ENCODE measurements at regions not wholly inside any gene's neighbourhood (a gene's known extent, or its start where the extent isn't known, plus 50 kb on each side); places are given as distances from the start of the nearest gene placed in this dataset.

DNA sequence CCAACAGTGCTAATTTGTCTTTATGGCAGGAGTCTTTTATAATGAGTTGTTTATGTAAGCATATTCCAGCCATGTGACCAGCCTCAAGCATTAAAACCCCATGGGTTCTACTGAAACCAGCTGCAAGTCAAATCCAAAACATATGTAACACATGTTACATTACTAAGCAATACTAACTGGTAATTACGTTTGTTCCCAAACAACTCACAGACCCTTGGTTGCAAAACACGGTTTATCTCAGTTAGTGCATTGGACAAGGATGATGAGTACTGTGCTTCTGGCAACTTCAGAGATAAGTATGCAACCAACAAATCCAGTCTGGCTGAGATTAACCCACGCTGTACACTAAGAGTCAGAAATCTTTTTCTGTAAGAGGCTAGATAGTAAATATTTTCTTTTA is 110.1 kb upstream of the FAR2 start:
- no peak overlapping the region for H3K4me3 Mint-ChIP-seq
- peaks cover 4% of the 10 kb centered on the region for H3K27me3 Mint-ChIP-seq
- H3K4me1 Mint-ChIP-seq, result no peaks in the 10 kb centered on the region
- no peak for ATAC-seq (ENCODE audit: low read depth)
- DNase-seq, result no peak
- H3K36me3 Mint-ChIP-seq, result no peaks in the 10 kb centered on the region
- POLR2A ChIA-PET, result no interaction called here
- no peak overlapping the region for H3K27ac Mint-ChIP-seq
- no peaks in the 10 kb centered on the region for H3K9me3 Mint-ChIP-seq

DNA sequence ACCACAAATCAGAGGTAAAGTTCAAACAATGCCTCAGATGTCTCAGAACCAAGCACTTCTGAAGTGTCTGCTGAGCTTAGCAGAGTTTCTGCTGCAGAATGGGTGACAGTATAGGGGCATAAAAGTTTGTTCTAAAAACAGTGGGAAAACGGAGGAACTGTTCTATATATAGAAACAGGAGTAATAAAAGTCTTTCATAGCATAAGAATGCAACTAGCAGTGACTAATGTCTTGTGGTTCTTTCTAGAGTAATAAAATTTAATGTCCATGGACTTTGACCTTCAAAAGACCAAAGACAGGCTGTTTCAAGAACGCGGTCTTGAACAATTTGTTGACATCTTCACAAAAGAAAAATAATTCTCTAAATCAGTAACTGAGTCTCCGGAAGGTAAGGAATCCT is 107.5 kb upstream of the FAR2 start:
- peaks cover 6% of the 10 kb centered on the region for H3K27me3 Mint-ChIP-seq
- H3K36me3 Mint-ChIP-seq, result no peaks in the 10 kb centered on the region
- no peak for ATAC-seq (ENCODE audit: low read depth)
- no peaks in the 10 kb centered on the region for H3K9me3 Mint-ChIP-seq
- no peak overlapping the region for H3K27ac Mint-ChIP-seq
- no peaks in the 10 kb centered on the region for H3K4me1 Mint-ChIP-seq
- H3K4me3 Mint-ChIP-seq, result no peak overlapping the region
- POLR2A ChIA-PET, result no interaction called here
- no peak for DNase-seq

- POLR2A ChIA-PET, result no interaction called here
- Mint-ChIP-seq H3K4me3 (no peak overlapping the region), H3K9me3 (no peaks in the 10 kb centered on the region), H3K27me3 (peaks cover 10% of the 10 kb centered on the region), H3K36me3 (no peaks in the 10 kb centered on the region), H3K27ac (no peak overlapping the region), H3K4me1 (no peaks in the 10 kb centered on the region)
- DNase-seq (no peak), ATAC-seq (ENCODE audit: low read depth) (no peak)
These were observed 106.0 kb upstream of the FAR2 start for GRCh38 chr12:29043069-29043468.

- POLR2A ChIA-PET, result no interaction called here
- DNase-seq (no peak), ATAC-seq (ENCODE audit: low read depth) (no peak)
- Mint-ChIP-seq H3K27ac (no peak overlapping the region), H3K4me3 (no peak overlapping the region), H3K36me3 (no peaks in the 10 kb centered on the region), H3K27me3 (peaks cover 14% of the 10 kb centered on the region), H3K4me1 (no peaks in the 10 kb centered on the region), H3K9me3 (no peaks in the 10 kb centered on the region)
These were observed 104.3 kb upstream of the FAR2 start for GRCh38 chr12:29044799-29045198.

DNA sequence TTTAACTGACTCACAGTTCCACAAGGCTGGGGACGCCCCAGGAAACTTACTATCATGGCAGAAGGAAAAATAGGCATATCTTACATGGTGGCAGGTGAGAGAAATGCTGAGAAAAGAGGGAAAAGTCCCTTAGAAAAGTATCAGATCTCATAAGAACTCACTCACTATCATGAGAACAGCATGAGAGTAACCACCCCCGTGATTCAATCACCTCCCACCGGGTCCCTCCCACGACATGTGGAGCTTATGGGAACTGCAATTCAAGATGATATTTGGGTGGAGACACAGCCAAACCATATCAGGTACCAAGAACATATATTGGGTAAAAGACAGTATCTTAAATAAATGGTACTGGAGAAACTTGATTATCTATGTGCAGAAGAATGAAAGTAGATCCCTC is 100.3 kb upstream of the FAR2 start:
- DNase-seq, result no peak
- POLR2A ChIA-PET, result no interaction called here
- ATAC-seq (ENCODE audit: low read depth), result no peak
- no peaks in the 10 kb centered on the region for H3K9me3 Mint-ChIP-seq
- no peaks in the 10 kb centered on the region for H3K36me3 Mint-ChIP-seq
- no peaks in the 10 kb centered on the region for H3K4me1 Mint-ChIP-seq
- H3K27me3 Mint-ChIP-seq, result peaks cover 11% of the 10 kb centered on the region
- H3K27ac Mint-ChIP-seq, result no peak overlapping the region
- no peak overlapping the region for H3K4me3 Mint-ChIP-seq

- DNase-seq, result no peak
- Mint-ChIP-seq H3K36me3 (no peaks in the 10 kb centered on the region), H3K4me3 (no peak overlapping the region), H3K4me1 (no peaks in the 10 kb centered on the region), H3K27ac (no peak overlapping the region), H3K27me3 (peaks cover 15% of the 10 kb centered on the region), H3K9me3 (no peaks in the 10 kb centered on the region)
- ATAC-seq (ENCODE audit: low read depth), result no peak
- POLR2A ChIA-PET, result no interaction called here
These were observed 98.6 kb upstream of the FAR2 start for GRCh38 chr12:29050503-29050902.

GRCh38 chr12:29051221-29051620 is 97.9 kb upstream of the FAR2 start:
- Mint-ChIP-seq H3K9me3 (no peaks in the 10 kb centered on the region), H3K27me3 (peaks cover 15% of the 10 kb centered on the region), H3K27ac (no peak overlapping the region), H3K4me1 (no peaks in the 10 kb centered on the region), H3K4me3 (no peak overlapping the region), H3K36me3 (no peaks in the 10 kb centered on the region)
- no peak for DNase-seq
- ATAC-seq (ENCODE audit: low read depth), result no peak
- POLR2A ChIA-PET, result no interaction called here

- no peaks in the 10 kb centered on the region for H3K36me3 Mint-ChIP-seq
- no peaks in the 10 kb centered on the region for H3K4me1 Mint-ChIP-seq
- no peak overlapping the region for H3K27ac Mint-ChIP-seq
- no peaks in the 10 kb centered on the region for H3K9me3 Mint-ChIP-seq
- H3K4me3 Mint-ChIP-seq, result no peak overlapping the region
- peaks cover 7% of the 10 kb centered on the region for H3K27me3 Mint-ChIP-seq
- POLR2A ChIA-PET, result no interaction called here
- no peak for DNase-seq
- ATAC-seq (ENCODE audit: low read depth), result no peak
These were observed 95.5 kb upstream of the FAR2 start for GRCh38 chr12:29053567-29053966.

- Mint-ChIP-seq H3K9me3 (no peaks in the 10 kb centered on the region), H3K27ac (no peak overlapping the region), H3K36me3 (no peaks in the 10 kb centered on the region), H3K4me3 (no peak overlapping the region), H3K4me1 (no peaks in the 10 kb centered on the region), H3K27me3 (peaks cover 7% of the 10 kb centered on the region)
- ATAC-seq (ENCODE audit: low read depth) (no peak), DNase-seq (no peak)
- POLR2A ChIA-PET, result no interaction called here
These were observed 94.0 kb upstream of the FAR2 start for GRCh38 chr12:29054858-29055663.

DNA sequence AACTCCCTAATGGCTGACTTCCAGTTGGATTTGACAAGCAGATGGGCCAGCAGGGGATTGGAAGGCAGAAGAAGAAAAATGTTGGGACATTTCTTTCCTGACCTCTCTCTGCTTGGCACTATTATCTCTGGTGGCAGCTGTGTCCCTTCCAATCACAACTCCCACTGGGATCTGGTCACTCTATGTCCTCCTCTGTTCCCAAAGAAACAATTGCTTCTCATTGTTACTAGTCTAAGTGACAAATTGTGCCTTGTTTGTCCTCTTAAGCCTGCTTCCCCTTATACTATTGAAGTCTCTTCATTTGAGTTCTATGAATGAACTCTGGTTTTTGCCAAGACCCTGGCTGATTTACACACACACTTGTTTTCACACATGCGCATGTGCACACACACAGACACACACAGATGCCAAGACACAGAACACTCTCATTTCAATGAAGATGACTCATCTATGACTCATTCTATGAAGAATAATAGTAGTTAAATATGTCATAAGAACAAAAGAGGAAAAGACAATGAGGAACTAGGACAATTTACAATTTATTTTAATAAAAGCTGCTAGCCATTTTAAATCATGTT is 83.0 kb upstream of the FAR2 start:
- POLR2A ChIA-PET, result no interaction called here
- H3K4me1 Mint-ChIP-seq, result no peaks in the 10 kb centered on the region
- no peak overlapping the region for H3K27ac Mint-ChIP-seq
- no peak for DNase-seq
- no peak overlapping the region for H3K4me3 Mint-ChIP-seq
- ATAC-seq (ENCODE audit: low read depth), result no peak
- no peaks in the 10 kb centered on the region for H3K9me3 Mint-ChIP-seq
- peaks cover 9% of the 10 kb centered on the region for H3K27me3 Mint-ChIP-seq
- H3K36me3 Mint-ChIP-seq, result no peaks in the 10 kb centered on the region

DNA sequence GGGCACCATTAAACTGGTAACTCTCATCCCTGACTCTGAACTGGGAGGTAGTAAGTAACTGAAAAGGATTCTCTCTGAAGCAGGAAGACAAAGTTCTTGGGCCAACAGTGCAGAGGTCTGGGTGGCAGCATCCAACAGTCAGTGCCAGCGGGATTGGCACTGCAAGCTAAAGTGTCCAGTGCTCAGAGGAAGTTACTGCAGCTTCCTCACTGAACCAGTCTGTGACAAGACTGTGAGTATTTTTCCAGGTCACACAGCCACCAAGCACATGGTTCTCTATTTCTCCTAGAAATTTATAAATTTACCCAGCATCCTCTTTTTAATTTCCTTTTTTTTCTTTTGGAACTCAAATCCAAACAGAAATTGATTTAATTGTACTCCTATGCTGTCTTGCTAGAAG is 81.6 kb upstream of the FAR2 start:
- no peaks in the 10 kb centered on the region for H3K4me1 Mint-ChIP-seq
- H3K9me3 Mint-ChIP-seq, result no peaks in the 10 kb centered on the region
- no peak overlapping the region for H3K4me3 Mint-ChIP-seq
- no peak for ATAC-seq (ENCODE audit: low read depth)
- H3K36me3 Mint-ChIP-seq, result no peaks in the 10 kb centered on the region
- H3K27ac Mint-ChIP-seq, result no peak overlapping the region
- POLR2A ChIA-PET, result no interaction called here
- peaks cover 17% of the 10 kb centered on the region for H3K27me3 Mint-ChIP-seq
- DNase-seq, result no peak

DNA sequence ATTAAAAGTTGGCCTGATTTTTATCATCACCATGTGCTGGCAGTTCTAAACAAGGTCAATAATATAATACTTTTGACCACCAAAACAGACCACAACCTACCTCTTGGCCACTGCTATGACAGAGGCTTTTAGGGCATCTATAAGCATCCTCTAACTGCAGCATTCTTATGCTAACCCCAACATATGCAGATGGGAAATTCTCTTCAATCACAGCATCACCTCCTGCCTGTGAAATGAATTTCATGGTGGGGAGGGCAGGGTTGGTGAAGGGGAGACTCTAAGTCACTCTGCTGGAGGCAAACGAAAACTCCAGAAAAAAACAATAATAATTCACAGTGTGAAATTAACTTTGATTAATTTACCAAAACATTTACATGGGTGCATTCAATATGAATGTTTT is 78.8 kb upstream of the FAR2 start:
- no peak for ATAC-seq (ENCODE audit: low read depth)
- H3K4me1 Mint-ChIP-seq, result no peaks in the 10 kb centered on the region
- no peak overlapping the region for H3K4me3 Mint-ChIP-seq
- no peaks in the 10 kb centered on the region for H3K36me3 Mint-ChIP-seq
- no peaks in the 10 kb centered on the region for H3K9me3 Mint-ChIP-seq
- DNase-seq, result no peak
- H3K27ac Mint-ChIP-seq, result no peak overlapping the region
- H3K27me3 Mint-ChIP-seq, result peaks cover 19% of the 10 kb centered on the region
- POLR2A ChIA-PET, result no interaction called here

GRCh38 chr12:29071099-29071498 is 78.0 kb upstream of the FAR2 start:
- Mint-ChIP-seq H3K4me1 (no peaks in the 10 kb centered on the region), H3K27me3 (peaks cover 25% of the 10 kb centered on the region), H3K27ac (no peak overlapping the region), H3K4me3 (no peak overlapping the region), H3K36me3 (no peaks in the 10 kb centered on the region), H3K9me3 (no peaks in the 10 kb centered on the region)
- no peak for DNase-seq
- POLR2A ChIA-PET, result no interaction called here
- no peak for ATAC-seq (ENCODE audit: low read depth)

GRCh38 chr12:29072631-29073030 is 76.4 kb upstream of the FAR2 start:
- no peaks in the 10 kb centered on the region for H3K4me1 Mint-ChIP-seq
- H3K4me3 Mint-ChIP-seq, result no peak overlapping the region
- peaks cover 28% of the 10 kb centered on the region for H3K27me3 Mint-ChIP-seq
- ATAC-seq (ENCODE audit: low read depth) (no peak), DNase-seq (no peak)
- H3K27ac Mint-ChIP-seq, result no peak overlapping the region
- no peaks in the 10 kb centered on the region for H3K36me3 Mint-ChIP-seq
- POLR2A ChIA-PET, result no interaction called here
- H3K9me3 Mint-ChIP-seq, result no peaks in the 10 kb centered on the region
